ENCODE measurements at regions not wholly inside any gene's neighbourhood (a gene's known extent, or its start where the extent isn't known, plus 50 kb on each side); places are given as distances from the start of the nearest gene placed in this dataset.

DNA sequence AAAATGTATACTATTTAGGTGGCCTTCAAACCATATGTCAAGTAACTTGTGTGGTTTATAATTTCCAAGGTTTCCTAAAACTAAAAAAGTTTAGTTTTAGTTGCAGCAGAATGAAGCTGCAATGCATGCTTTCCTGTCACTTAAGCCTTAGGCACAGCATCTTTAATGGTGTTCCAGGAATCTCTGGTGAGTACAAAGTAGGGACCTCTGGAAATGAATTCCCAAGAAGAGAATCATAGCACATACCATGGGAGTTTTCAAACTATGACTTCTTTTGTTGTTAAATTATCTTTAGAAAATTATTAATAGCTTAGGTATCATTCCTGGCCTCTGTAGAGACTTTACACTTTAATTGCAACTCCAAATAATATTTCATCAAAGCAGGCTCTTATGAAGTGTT, 1005.9 kb upstream of the PABPC4L start:
- no peak for DNase-seq (ENCODE audit: low spot score)

DNA sequence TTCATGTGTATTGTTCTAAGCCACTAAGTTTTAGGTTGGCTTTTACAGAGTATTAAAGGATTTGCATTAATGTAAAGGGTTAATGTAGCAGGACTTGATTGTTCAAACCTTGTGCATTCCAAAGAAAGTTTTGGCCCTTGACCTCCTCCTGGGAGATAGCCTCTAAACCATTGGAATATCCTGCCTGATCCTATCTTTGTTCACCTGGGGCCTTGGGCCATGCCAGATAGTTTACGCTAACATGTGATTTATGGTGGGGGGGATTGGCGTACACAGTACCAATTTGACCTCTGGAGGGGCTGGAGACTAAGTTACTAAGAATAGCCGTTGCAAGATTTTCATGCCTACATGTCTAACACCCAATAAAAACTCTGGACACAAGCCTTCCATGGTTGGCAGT, 1002.7 kb upstream of the PABPC4L start:
- DNase-seq (ENCODE audit: low spot score) = no peak

DNA sequence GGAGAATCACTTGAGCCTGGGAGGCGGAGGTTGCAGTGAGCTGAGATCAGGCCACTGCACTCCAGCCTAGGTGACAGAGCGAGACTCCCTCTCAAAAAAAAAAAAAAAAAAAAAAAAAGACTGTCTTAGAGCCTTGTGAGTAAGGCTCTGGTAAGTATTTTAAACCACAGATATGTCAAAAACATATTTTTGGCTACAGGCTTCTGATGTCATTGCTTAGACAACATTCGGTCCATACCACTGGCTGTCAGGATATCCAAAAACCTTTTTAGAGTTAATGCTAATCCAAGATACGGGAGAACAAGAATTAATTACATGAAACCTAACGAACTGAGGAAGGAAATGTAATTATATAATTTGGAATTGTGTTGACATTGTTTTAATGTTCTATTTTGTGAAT, 999.5 kb upstream of the PABPC4L start:
- DNase-seq (ENCODE audit: low spot score) = no peak

DNA sequence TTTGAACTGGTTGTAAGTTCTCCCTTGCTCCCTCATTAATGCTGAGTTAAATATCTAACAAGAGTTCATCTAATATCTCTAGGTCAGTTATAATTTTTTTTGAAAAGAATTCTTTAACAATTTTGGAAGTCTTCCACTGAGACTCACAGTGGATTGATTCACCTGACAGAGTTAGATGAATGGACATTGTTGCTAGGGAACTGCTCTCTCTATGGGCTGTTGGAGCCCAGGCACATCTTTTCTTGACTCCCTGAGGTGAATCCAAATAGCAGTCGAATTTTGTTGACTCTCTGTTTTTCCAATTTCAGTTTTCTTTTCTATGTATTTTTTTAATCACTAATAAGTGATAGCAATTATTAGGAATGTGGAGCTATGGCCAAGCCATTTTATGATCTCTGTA, 996.1 kb upstream of the PABPC4L start:
- DNase-seq (ENCODE audit: low spot score) = no peak

DNA sequence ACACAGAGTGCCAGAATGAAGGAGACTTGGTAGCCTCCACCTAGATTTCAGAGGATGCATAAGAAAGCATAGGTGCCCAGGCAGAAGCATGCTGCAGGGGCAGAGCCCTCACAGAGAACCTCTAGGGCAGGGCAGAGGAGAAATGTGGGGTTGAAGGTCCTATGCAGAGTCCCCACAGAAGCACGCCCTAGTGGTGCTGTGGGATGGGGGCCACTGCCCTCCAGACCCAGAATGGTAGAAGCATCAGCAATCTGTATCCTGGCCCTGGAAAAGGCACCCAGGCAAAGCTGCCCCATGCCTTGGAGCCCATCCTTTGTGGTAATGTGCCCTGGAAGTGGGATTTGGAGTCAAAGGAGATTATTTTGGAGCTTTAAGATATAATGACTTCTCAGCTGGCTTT, 992.9 kb upstream of the PABPC4L start:
- DNase-seq (ENCODE audit: low spot score) = no peak

DNA sequence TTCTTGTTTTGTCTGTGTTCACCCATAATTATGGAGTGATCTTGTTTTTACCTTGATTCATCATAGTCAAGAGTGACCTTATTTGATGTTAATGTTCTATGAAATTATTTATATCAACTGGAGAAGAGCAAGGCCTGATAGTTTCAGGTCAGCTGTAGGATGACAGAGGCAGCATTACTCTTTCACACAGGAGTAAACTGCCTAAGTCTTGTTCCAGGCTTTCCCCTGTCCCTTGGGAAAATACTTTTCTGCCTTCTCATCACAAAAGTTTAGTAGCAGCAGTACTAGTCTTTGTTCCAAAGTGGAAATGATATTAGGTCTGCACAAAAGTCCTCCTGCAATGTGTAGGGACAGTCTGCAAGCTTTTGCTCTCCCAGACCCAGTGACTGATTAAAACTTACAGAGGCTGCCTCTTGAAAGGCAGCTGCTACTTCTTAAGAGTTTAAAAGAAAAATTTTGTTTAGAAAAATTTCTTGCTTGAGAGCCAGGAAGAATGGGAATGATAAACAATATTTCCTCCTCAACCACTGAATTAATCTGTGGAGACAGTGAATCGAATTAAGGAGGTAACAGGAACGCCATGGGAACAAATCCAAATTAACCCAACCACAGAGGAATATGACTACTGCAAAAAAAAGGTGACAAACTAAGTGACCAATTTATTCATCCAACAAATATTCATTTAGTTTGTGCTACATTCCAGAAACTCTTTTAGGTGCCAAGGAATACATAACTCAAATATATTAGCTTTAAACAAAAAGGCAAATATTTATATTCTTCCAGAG, 991.4 kb upstream of the PABPC4L start:
- no peak for DNase-seq (ENCODE audit: low spot score)

DNA sequence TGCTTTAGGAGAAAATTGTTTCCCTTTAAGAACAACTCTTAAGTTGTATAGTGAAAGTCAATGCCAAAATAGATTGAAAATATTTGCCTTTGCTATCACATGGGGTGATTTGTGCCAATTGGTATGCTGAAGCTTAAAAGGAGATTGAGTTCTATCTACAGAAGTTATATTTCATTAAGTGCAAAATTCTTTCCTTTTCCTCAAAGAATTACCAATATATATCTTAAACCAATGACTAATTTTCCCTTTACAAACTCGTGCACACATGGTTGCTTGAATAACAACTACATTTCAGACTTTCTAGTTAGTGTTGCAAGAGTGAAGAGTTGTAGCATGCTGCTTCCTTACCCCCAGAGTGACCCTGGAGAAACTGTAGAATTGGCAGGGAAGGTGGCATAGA, 990.0 kb upstream of the PABPC4L start:
- DNase-seq (ENCODE audit: low spot score) = no peak

DNA sequence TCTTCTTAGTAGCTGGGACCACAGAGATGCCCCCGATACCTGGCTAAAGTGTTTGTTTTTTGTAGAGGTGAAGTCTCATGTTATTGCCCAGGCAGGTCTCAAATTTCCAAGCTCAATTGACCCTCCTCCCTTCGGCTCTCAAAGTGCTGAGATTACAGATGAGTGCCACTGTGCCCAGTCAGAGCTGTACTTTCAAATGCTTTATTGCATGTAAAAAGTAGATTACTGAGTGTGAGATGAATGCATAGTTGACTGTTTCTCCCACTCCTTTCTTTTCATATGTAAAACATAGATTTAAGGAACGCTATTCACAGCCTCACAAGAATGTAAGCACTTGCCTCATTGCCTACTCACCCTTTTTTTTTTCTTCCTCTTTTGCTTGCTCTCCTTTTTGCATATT, 984.4 kb upstream of the PABPC4L start:
- DNase-seq (ENCODE audit: low spot score) = no peak

DNA sequence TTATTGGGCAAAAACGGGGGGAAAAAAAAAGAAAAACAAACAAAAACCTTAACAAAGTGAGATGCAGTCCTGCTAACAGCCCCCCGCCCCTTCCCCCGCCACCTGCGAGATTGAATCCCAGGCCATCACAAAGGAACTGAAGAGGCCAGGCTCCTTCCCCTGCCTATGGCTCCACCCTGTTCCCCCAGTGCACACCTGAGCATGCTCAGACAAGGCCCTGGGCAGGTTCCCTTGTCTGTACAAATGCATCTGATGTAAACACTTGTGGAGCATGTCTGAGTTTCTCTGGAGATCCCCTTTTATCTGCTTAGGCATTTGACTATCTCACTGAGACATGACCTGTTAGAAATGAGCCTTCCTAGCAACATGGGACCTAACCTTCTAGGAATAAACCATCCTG, 983.7 kb upstream of the PABPC4L start:
- DNase-seq (ENCODE audit: low spot score) = no peak

DNA sequence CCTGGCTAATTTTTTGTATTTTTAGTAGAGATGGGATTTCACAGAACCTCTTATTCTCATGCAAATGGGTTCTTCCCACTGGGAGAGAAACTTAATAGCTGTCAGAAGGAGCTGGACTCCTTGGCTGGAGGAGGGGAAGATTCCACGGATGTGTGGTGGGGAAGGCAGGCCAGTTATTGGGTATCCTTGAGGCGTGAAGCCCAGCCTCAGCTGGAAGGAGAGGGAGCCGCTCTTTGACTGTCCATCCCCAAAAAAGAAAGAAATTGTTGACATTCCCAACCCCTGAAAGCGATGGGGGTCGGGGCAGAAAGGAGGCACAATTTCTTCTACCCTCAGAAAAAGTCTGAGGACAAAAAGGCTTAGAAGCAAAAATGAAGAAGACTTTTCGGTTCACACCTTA, 983.1 kb upstream of the PABPC4L start:
- no peak for DNase-seq (ENCODE audit: low spot score)

DNA sequence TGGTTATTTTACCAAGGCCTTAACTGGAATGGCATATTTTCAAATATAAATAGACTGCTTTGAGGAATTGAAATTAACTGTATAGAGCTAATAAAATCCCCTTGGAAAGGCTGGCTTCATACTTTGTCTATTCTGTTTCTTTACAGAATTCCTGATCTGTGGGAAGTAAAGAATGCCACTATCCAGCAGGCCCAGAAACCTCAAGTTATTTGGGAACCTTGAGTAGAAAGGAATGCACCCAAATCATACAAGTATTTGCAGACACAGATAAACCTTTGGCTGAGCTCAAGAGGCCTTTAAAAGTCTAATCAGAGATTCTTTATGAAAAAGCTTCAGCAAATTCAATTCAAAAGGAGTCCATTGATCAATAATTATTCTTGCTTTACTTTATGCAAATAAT, 975.7 kb upstream of the PABPC4L start:
- DNase-seq (ENCODE audit: low spot score) = no peak

DNA sequence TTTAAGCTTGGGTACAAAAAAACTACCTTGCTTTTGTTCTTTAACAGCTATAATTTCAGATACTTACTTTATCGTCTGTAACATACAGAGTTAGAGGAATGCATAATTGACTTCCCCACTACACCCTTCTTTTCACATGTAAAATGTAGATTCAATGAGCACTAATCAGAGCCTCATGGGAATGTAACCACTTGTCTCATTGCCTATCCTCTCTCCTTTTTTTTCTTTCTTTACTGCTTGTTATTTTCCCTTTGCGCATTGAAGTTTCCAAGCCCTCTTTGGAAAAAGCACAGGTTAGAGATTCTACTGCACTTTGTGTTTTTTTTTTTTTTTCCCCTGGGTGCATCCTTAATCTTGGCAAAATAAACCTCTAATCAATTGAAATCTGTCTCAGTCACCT, 965.1 kb upstream of the PABPC4L start:
- DNase-seq (ENCODE audit: low spot score) = no peak

DNA sequence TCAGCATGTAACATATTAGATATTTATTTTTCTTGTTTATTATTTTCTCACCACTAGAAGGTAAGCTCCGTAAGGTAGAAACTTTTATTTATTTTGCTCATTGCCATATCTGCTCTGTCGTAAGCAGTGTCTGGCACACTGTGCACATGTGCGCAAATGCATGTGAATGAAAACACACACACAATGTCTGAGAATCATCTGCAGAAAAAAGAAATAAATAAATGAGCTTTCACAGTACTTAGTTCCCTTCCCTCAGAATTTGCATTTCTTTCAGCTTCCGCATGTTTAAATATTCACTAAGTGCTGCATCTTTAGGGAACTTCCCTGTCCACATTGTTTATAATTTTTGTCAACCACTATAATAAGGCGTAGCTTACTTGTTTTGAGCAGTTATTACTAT, 963.0 kb upstream of the PABPC4L start:
- no peak for DNase-seq (ENCODE audit: low spot score)

DNA sequence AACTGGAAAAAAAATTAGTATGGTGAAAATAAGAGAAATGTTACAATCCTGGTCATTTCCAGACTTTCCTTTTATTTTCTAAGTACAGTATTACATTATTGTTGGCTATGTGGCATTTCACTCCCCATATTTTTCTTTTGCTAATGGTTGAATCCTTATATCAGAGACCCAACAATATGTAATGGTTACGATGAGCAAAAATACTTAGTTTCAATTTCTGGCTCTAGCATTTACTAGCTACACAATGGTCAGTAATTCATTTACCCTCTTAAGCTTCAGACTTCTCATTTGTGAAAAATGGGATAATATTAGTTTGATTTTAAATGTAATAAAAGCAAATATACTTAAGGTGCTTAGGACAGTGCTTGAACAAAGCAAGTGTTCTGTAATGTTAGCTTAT, 942.9 kb upstream of the PABPC4L start:
- no peak for DNase-seq (ENCODE audit: low spot score)

DNA sequence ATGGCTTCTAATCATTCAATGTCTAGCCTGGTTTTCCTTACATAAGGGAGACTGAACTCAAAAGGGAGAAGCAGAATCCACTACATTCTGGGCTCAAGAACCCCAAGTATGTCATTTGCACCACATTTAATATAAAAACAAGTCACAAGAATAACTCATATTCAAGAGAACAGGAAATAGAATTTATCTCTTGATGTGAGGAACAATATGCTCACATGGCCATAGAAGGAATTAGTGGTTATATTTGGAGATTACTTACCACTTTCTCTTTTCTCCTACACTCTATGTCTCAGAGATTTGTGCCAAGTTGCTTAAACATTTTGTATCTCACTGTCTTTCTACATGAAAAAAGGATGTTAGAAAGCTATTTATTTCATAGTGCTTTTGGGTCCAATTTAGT, 922.6 kb upstream of the PABPC4L start:
- DNase-seq (ENCODE audit: low spot score) = no peak

DNA sequence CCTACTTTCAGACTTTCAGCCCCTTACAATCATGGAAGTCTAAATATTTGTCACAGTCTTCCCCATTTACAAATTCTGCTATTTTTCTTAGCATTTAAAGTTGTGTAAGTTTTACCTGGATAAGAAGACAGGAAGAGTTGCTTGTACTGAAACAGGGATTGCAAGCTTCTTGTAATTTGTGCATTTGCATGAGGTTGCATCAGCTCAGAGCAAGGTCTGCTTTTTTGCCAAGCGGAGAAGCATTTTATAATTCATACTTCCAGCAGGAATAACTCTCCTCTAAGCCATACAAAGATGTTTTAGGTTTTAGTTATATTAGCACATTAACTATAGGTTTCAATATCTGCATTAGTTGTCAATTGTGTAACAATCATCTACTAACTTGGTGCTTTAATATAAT, 922.0 kb upstream of the PABPC4L start:
- no peak for DNase-seq (ENCODE audit: low spot score)

DNA sequence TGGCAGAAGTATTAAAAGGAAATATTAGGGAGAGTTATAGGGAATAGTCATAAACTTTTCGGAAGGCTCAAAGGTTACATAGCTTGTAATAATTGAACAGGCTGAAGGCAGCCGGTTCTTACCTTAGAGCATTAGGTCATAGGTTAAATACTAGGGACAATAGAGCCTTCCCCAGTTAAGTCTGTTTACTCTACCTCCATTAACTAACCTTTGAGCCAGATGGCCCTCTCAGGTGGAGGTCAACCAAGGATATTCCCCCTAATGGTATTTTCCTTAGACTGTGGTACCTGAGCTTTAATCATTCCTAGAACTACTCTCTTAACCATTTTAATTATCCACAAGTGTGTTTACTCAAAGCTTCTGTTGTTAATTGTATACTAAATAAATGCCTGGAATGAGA, 920.9 kb upstream of the PABPC4L start:
- DNase-seq (ENCODE audit: low spot score) = no peak

DNA sequence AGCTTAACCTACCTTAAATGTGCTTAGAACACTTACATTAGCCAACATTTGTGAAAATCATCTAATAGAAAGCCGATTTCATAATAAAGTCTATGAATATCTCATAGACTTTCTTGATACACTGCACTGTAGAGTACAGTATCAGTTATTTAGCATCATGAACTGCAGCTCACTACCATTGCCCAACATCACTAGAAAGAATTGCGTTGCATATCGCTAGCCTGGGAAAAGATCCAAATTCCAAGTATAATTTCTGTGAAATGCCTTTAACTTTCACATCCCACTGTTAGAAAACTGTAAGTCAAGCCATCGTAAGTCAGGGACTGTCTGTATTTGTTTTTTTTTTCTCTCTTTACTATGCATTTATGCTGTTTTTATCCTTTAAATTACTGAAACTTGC, 918.6 kb upstream of the PABPC4L start:
- no peak for DNase-seq (ENCODE audit: low spot score)

DNA sequence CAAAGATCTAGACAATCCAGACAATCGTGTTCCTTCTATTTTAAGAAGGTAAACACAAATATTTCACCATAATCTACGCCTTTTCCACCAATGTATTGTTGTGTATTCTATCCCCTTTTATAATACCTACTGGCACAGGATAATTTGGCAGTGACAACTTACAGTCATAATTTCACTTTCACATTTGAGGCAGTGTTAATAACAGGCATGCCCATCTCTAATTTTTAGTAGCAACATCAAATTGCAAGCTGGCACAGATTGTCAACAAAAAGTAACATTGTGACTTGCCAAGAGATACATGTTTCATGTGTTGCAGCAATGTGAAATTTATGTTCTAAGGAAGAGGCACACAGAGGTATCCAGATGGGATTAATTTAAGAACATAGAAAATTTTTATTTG, 912.5 kb upstream of the PABPC4L start:
- DNase-seq (ENCODE audit: low spot score) = no peak

DNA sequence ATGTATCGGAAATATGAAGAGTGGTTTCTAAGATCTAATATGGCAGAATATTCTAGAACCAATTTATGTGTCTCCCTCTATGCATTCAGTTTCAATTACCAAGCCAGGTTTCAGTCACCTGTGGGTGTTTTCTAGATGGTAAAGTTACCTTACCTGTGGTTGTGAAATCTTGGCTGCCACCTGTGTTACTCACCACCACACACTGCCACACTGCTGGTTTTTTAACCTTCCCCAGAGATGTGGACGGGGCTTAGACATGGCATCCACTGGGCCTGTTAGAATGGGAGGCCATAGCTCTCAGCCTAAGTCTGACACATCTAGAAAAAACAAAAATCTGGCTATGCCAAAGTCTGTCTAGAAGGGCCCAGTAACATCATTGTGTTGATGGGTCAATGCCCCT, 896.5 kb upstream of the PABPC4L start:
- no peak for DNase-seq (ENCODE audit: low spot score)

DNA sequence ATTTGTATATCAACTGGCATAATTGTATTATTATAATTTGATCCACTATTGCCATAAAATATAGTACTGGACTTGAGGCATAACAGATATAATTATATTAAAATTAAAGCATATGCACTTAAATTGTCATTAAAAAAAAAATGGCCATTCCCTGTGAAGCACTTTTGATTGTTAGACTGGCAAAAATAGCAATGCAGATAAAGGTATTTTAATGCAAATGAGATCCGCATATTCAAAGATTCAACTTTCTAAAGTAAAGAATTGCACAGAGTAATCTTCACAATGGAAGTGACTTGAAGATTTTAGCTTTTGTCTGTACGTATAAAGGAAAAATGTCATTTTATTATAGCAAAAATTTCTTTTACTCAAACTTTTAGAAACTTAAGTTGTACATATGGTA, 871.8 kb upstream of the PABPC4L start:
- DNase-seq (ENCODE audit: low spot score) = no peak

DNA sequence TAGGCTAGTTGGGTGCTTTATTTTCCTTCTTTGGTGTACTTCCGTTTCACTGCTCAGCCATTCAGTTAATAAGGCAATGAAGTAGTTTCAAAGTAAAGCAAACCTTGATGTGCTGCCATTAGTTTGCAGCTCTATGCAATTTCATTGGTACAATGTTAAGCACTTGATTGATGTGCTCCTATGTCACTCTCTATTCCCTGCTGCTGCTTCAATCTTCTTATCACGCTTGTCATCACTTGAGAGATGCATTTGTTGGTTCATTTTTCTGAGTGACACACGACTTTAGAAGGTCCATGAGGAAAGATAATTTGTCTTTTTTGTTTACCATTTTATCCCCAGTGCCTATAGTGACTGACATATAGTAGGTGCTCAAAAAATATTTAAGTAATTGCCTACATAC, 871.0 kb upstream of the PABPC4L start:
- DNase-seq (ENCODE audit: low spot score) = no peak

DNA sequence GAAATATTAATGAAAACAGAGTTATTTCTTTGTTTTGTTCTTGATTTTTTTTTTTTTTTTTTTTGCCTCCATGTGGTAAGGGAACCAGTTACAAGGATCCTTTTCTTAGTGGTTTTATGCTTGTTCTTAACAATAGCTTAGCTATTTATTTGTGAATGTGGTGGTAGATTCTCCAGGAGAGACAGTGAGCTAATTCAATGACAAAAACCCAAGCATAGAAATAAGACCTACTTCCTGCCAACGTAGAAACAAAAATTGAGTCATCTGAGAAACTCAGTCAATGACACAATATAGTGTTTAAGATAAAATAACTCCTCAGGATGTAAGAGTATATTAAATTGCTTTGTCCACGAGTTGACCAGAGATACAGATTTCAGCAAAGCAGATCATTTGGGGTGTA, 863.8 kb upstream of the PABPC4L start:
- DNase-seq (ENCODE audit: low spot score) = no peak

DNA sequence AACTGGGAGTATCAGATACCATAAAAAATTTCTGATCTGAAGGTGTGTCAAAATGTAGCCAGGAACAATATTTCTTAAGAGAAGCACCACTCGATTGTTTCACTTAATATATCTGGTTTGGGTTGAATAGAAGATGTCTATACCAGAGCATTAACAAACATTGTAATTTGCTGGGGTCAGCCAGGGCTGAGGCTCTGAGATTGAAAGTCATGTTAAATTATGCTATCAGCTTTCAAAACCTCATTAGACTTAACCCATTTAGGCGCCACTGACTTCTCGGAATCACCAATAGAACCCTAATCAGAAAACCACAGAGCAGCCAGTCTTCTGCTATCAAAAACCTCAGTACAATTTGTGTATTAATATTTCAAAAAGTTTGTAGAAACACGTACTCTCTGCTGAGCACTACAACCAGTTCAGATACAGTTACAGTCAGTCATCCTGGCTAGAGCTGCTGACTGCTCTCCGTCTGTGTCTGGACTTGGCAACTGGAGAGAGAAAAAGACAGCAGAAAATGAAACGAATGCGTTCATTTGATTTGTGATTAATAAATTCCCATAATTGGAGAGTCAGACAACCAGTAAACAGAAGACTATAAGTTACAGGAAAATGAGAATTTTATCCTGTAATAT, 848.6 kb upstream of the PABPC4L start:
- no peak for DNase-seq (ENCODE audit: low spot score)
